Trophoblast cell (in vitro differentiated cells and primary cell): ENCODE measurements at regions not wholly inside any gene's neighbourhood (a gene's known extent, or its start where the extent isn't known, plus 50 kb on each side); places are given as distances from the start of the nearest gene placed in this dataset.

Source experiments
- DNase-seq, 2 donors: peaks; one replicate each; pipeline ENCODE4 v3.0.0-alpha.2; 2016
- H2AFZ ChIP-seq: 2 replicates; pipeline ENCODE4 v1.6.1; 2013; ENCODE audit warnings: low read length, moderate library complexity, mild to moderate bottlenecking; ENCODE audit not compliant: insufficient read depth, poor library complexity
- H2AK5ac ChIP-seq: 2 replicates; pipeline ENCODE4 v1.6.1; 2013; ENCODE audit warnings: mild to moderate bottlenecking, low read length
- H2BK120ac ChIP-seq: 2 replicates; pipeline ENCODE4 v1.6.1; 2013; ENCODE audit warnings: low read length, mild to moderate bottlenecking, moderate library complexity; ENCODE audit not compliant: insufficient read depth, poor library complexity
- H2BK12ac ChIP-seq: 2 replicates; pipeline ENCODE4 v1.6.1; 2013; ENCODE audit warnings: mild to moderate bottlenecking, low read length, moderate library complexity
- H2BK5ac ChIP-seq: 2 replicates; pipeline ENCODE4 v1.6.1; 2013; ENCODE audit warnings: low read length, low read depth, moderate library complexity, mild to moderate bottlenecking; ENCODE audit not compliant: poor library complexity
- H3K14ac ChIP-seq: 2 replicates; pipeline ENCODE4 v1.6.1; 2013; ENCODE audit warnings: mild to moderate bottlenecking, low read length
- H3K18ac ChIP-seq: 2 replicates; pipeline ENCODE4 v1.6.1; 2013; ENCODE audit warnings: mild to moderate bottlenecking, low read length
- H3K23ac ChIP-seq: 2 replicates; pipeline ENCODE4 v1.6.1; 2013; ENCODE audit warnings: low read length
- H3K27ac ChIP-seq: 2 replicates; pipeline ENCODE4 v1.5.1; 2013; ENCODE audit warnings: low read depth, mild to moderate bottlenecking, inconsistent platforms, low read length, moderate library complexity
- H3K27me3 ChIP-seq: 2 replicates; pipeline ENCODE4 v1.6.1; 2013; ENCODE audit warnings: inconsistent platforms, mild to moderate bottlenecking, low read length, moderate library complexity; ENCODE audit not compliant: insufficient read depth
- H3K36me3 ChIP-seq, 2 experiments: 1 replicate in 1 of 2; 2 replicates in 1 of 2; pipeline ENCODE4 v1.6.1; 2013; ENCODE audit warnings: low read length in 2 of 2, mild to moderate bottlenecking in 2 of 2, moderate library complexity in 1 of 2; ENCODE audit not compliant: insufficient read depth in 2 of 2, control insufficient read depth in 1 of 2
- H3K4ac ChIP-seq: 2 replicates; pipeline ENCODE4 v1.6.1; 2013; ENCODE audit warnings: low read depth, mild to moderate bottlenecking, low read length, moderate library complexity
- H3K4me1 ChIP-seq, 2 experiments: 1 replicate in 1 of 2; 2 replicates in 1 of 2; pipeline ENCODE4 v1.6.1; 2013; ENCODE audit warnings: low read length in 2 of 2, mild to moderate bottlenecking in 2 of 2, moderate library complexity in 1 of 2; ENCODE audit not compliant: insufficient read depth in 2 of 2, control insufficient read depth in 1 of 2
- H3K4me2 ChIP-seq: 2 replicates; pipeline ENCODE4 v1.6.1; 2013; ENCODE audit warnings: inconsistent platforms, mild to moderate bottlenecking, low read length, moderate library complexity
- H3K4me3 ChIP-seq: 2 replicates; pipeline ENCODE4 v1.5.1; 2013; ENCODE audit warnings: mild to moderate bottlenecking, low read depth, low read length, inconsistent platforms
- H3K79me1 ChIP-seq: one replicate; pipeline ENCODE4 v1.6.1; 2013; ENCODE audit warnings: low read length
- H3K79me2 ChIP-seq: 2 replicates; pipeline ENCODE4 v1.6.1; 2013; ENCODE audit warnings: low read length, mild to moderate bottlenecking; ENCODE audit not compliant: control insufficient read depth, insufficient read depth, poor library complexity
- H3K9ac ChIP-seq: 2 replicates; pipeline ENCODE4 v1.6.1; 2013; ENCODE audit warnings: mild to moderate bottlenecking, low read length
- H3K9me3 ChIP-seq: 2 replicates; pipeline ENCODE4 v1.6.1; 2013; ENCODE audit warnings: low read depth, mild to moderate bottlenecking, control low read depth, inconsistent platforms, low read length; ENCODE audit not compliant: insufficient read depth
- H4K12ac ChIP-seq: 2 replicates; pipeline ENCODE4 v1.6.1; 2013; ENCODE audit warnings: low read depth, mild to moderate bottlenecking, low read length, moderate library complexity
- H4K8ac ChIP-seq: 2 replicates; pipeline ENCODE4 v1.6.1; 2013; ENCODE audit warnings: low read depth, mild to moderate bottlenecking, low read length, moderate library complexity
- H4K91ac ChIP-seq: one replicate; pipeline ENCODE4 v1.6.1; 2013; ENCODE audit warnings: low read depth, mild to moderate bottlenecking, low read length, moderate library complexity
- WGBS: extraction: QIAGEN DNeasy Blood & Tissue Kit; methylation state at CpG from one replicate; pipeline ENCODE4 v1.1.7; 2013; ENCODE audit warnings: missing lambda C conversion rate; ENCODE audit not compliant: insufficient read length, insufficient coverage; ENCODE audit errors: extremely low coverage; 5-methylcytosine and 5-hydroxymethylcytosine counted together

- Histone ChIP-seq H2AFZ (no peak overlapping the region), H3K79me1 (no peaks in the 10 kb centered on the region), H3K36me3 (no peaks in the 10 kb centered on the region), H3K79me2 (no peaks in the 10 kb centered on the region), H2AK5ac (no peak overlapping the region), H3K27me3 (no peaks in the 10 kb centered on the region), H3K23ac (no peak overlapping the region), H4K91ac (no peak overlapping the region), H4K8ac (no peak overlapping the region), H3K4me2 (no peak overlapping the region), H3K4me1 (no peaks in the 10 kb centered on the region), H2BK5ac (no peak overlapping the region), H3K9ac (no peak overlapping the region), H2BK120ac (no peak overlapping the region), H3K14ac (no peak overlapping the region), H3K27ac (no peak overlapping the region), H3K4me3 (no peak overlapping the region), H3K4ac (no peak overlapping the region), H3K9me3 (no peaks in the 10 kb centered on the region), H4K12ac (no peak overlapping the region), H3K18ac (no peak overlapping the region), H2BK12ac (no peak overlapping the region)
- no peak for DNase-seq
- no CpG with 5 or more reads among the region's 6 CpGs for WGBS
Measured at GRCh38 chr10:52450762-52451291, 136.7 kb downstream of the DKK1 start.

- no peak overlapping the region for H3K23ac ChIP-seq
- DNase-seq: peak in 1 of 2 donors; percentile 18
Measured at GRCh38 chr10:52451817-52452216, 137.7 kb downstream of the DKK1 start.

DNA sequence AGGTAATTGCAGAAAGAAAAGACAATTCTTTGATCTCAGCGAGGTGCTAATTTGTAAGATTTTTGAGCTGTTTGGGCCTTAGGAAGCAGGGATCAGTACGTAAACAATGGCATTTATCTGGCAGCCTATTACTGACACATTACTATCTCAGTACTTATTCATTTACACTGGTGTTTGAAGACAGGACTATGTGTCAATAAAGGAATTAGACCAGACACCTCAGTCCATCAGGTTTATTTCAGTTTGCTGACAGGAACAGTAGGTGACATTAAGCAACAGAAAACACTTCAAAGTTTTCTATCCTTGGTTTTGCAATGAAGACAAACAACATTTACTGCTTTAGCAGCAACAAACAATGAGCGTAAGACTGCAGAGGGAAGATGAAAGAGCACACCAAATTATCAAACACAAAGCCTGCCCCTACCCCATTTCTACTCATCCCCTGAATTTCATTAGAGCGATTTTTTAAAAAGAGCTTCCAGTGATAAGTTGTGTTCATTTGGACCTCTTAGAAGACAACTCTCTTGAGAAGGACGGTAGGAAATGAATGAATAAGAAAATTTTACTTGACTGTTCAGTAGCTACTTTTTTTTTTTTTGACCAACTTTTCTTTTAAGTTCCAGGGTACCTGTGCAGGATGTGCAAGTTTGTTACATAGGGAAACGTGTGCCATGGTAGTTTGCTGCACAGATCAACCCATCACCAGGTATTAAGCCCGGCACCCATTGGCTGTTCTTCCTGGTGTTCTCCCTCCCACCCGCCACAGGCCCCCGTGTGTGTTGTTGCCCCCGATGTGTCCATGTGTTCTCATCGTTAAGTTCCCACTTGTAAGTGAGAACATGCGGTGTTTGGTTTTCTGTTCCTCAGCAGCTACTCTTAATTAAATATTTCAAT is 138.8 kb downstream of the DKK1 start:
- H4K8ac ChIP-seq: no peak overlapping the region
- H2BK5ac ChIP-seq: no peak overlapping the region
- no peak overlapping the region for H3K4me3 ChIP-seq
- H3K79me2 ChIP-seq: no peaks in the 10 kb centered on the region
- no peaks in the 10 kb centered on the region for H3K27me3 ChIP-seq
- H3K79me1 ChIP-seq: no peaks in the 10 kb centered on the region
- H3K4me2 ChIP-seq: no peak overlapping the region
- H3K4me1 ChIP-seq: no peaks in the 10 kb centered on the region
- H3K4ac ChIP-seq: no peak overlapping the region
- WGBS: no CpG with 5 or more reads among the region's 12 CpGs
- DNase-seq: no peak
- H2BK120ac ChIP-seq: no peak overlapping the region
- no peak overlapping the region for H4K91ac ChIP-seq
- no peak overlapping the region for H2AK5ac ChIP-seq
- no peak overlapping the region for H4K12ac ChIP-seq
- no peaks in the 10 kb centered on the region for H3K36me3 ChIP-seq
- H3K23ac ChIP-seq: no peak overlapping the region
- no peak overlapping the region for H2AFZ ChIP-seq
- no peak overlapping the region for H3K14ac ChIP-seq
- no peak overlapping the region for H3K9ac ChIP-seq
- no peak overlapping the region for H3K27ac ChIP-seq
- H2BK12ac ChIP-seq: no peak overlapping the region
- H3K9me3 ChIP-seq: no peaks in the 10 kb centered on the region
- no peak overlapping the region for H3K18ac ChIP-seq

More at GRCh38 chr10:52451817-52452216, 137.7 kb downstream of the DKK1 start:
- Histone ChIP-seq H2BK5ac (no peak overlapping the region), H3K36me3 (no peaks in the 10 kb centered on the region), H3K4ac (no peak overlapping the region), H3K4me3 (no peak overlapping the region), H2BK12ac (no peak overlapping the region), H4K12ac (no peak overlapping the region), H2AFZ (no peak overlapping the region), H2AK5ac (no peak overlapping the region), H3K79me1 (no peaks in the 10 kb centered on the region), H3K14ac (no peak overlapping the region), H4K91ac (no peak overlapping the region), H3K27ac (no peak overlapping the region), H3K4me2 (no peak overlapping the region), H3K4me1 (no peaks in the 10 kb centered on the region), H2BK120ac (no peak overlapping the region), H4K8ac (no peak overlapping the region), H3K27me3 (no peaks in the 10 kb centered on the region), H3K18ac (no peak overlapping the region), H3K9ac (no peak overlapping the region), H3K9me3 (no peaks in the 10 kb centered on the region), H3K79me2 (no peaks in the 10 kb centered on the region)

GRCh38 chr10:52453501-52453900 is 139.4 kb downstream of the DKK1 start:
- Histone ChIP-seq H3K9me3 (no peaks in the 10 kb centered on the region), H3K79me1 (no peaks in the 10 kb centered on the region), H3K4me1 (no peaks in the 10 kb centered on the region), H4K12ac (no peak overlapping the region), H3K4me3 (no peak overlapping the region), H2AK5ac (no peak overlapping the region), H3K27ac (no peak overlapping the region), H4K8ac (no peak overlapping the region), H2BK120ac (no peak overlapping the region), H3K79me2 (no peaks in the 10 kb centered on the region), H3K4me2 (no peak overlapping the region), H3K14ac (no peak overlapping the region), H3K27me3 (no peaks in the 10 kb centered on the region), H3K36me3 (no peaks in the 10 kb centered on the region), H2BK5ac (no peak overlapping the region), H2AFZ (no peak overlapping the region), H3K4ac (no peak overlapping the region), H4K91ac (no peak overlapping the region), H2BK12ac (no peak overlapping the region), H3K18ac (no peak overlapping the region), H3K9ac (no peak overlapping the region), H3K23ac (no peak overlapping the region)
- DNase-seq: no peak
- WGBS: no CpG with 5 or more reads among the region's 1 CpG
